Omental fat pad (tissue), 3 donors: ENCODE measurements at regions not wholly inside any gene's neighbourhood (a gene's known extent, or its start where the extent isn't known, plus 50 kb on each side); places are given as distances from the start of the nearest gene placed in this dataset.
"Not testable (repeated sequence)": the region's sequence is repeated elsewhere in the genome, so short reads cannot be mapped to it uniquely, and the experiment has no call there.

ENCODE experiments used
- ATAC-seq: fragments of 150-250 bp; one replicate; pipeline ENCODE4 v1.9.1; 2016; ENCODE audit warnings: mild to moderate bottlenecking, moderate library complexity; ENCODE audit not compliant: low FRiP score
- DNase-seq: peaks from one replicate; pipeline ENCODE4 v3.0.0-alpha.2; 2019; ENCODE audit warnings: low spot score
- CTCF ChIP-seq, 3 donors: fragments of 450-650 bp; IDR thresholded peaks; one replicate each; pipeline ENCODE4 v1.5.1; 2016 to 2017; ENCODE audit warnings: antibody characterized with exemption in 3 of 3, mild to moderate bottlenecking in 3 of 3, moderate library complexity in 2 of 3

GRCh38 chr13:22893204-22893603 lies 287.6 kb upstream of the SGCG start:
- TF ChIP-seq CTCF (IDR thresholded peaks at IDR 0.05): no peak
- DNase-seq (no peak), ATAC-seq (no peak)

GRCh38 chr13:22893777-22894176 lies 287.0 kb upstream of the SGCG start:
- no peak for DNase-seq
- no peak for TF ChIP-seq CTCF (IDR thresholded peaks at IDR 0.05)
- no peak for ATAC-seq

- TF ChIP-seq CTCF (IDR thresholded peaks at IDR 0.05): no peak
- ATAC-seq (no peak), DNase-seq (no peak)
Measured at GRCh38 chr13:22897571-22898314, 283.0 kb upstream of the SGCG start.

- ATAC-seq, DNase-seq: not testable (repeated sequence)
Measured at GRCh38 chr13:22900416-22900951, 280.3 kb upstream of the SGCG start.

- ATAC-seq: no peak
- TF ChIP-seq CTCF (IDR thresholded peaks at IDR 0.05): no peak
- DNase-seq: no peak
Measured at GRCh38 chr13:22903301-22903700, 277.5 kb upstream of the SGCG start.

- no peak for TF ChIP-seq CTCF (IDR thresholded peaks at IDR 0.05)
- no peak for ATAC-seq
- no peak for DNase-seq
Measured at GRCh38 chr13:22903925-22904324, 276.9 kb upstream of the SGCG start.

GRCh38 chr13:22915442-22916082 lies 265.2 kb upstream of the SGCG start:
- DNase-seq: no peak
- no peak for TF ChIP-seq CTCF (IDR thresholded peaks at IDR 0.05)
- peak; percentile 95 for ATAC-seq

- not testable (repeated sequence) for DNase-seq
- ATAC-seq: peak; percentile 20
Measured at GRCh38 chr13:22916276-22916675, 264.5 kb upstream of the SGCG start.
